PC-3 (cell line): ENCODE measurements at regions not wholly inside any gene's neighbourhood (a gene's known extent, or its start where the extent isn't known, plus 50 kb on each side); places are given as distances from the start of the nearest gene placed in this dataset.

Source experiments
- CTCF ChIP-seq: fragments of 300-600 bp; sonication (generic); conservative IDR thresholded peaks from 2 replicates; pipeline ENCODE4 v1.5.1; 2017; ENCODE audit warnings: antibody characterized with exemption, low read depth, mild to moderate bottlenecking, low read length
- EZH2 ChIP-seq: fragments of 300-600 bp; sonication (generic); IDR thresholded peaks from one replicate; pipeline ENCODE4 v1.6.1; 2017; ENCODE audit warnings: antibody characterized with exemption, mild to moderate bottlenecking, low read length; ENCODE audit not compliant: unreplicated experiment

- TF ChIP-seq EZH2 (no peak), CTCF (no peak)
Measured at GRCh38 chr2:77807531-77808215, 285.5 kb upstream of the LRRTM4 start.
